ENCODE measurements at regions not wholly inside any gene's neighbourhood (a gene's known extent, or its start where the extent isn't known, plus 50 kb on each side); places are given as distances from the start of the nearest gene placed in this dataset.
A peak's percentile ranks its signal among the peaks of the same experiment; 100 is the strongest.

DNA sequence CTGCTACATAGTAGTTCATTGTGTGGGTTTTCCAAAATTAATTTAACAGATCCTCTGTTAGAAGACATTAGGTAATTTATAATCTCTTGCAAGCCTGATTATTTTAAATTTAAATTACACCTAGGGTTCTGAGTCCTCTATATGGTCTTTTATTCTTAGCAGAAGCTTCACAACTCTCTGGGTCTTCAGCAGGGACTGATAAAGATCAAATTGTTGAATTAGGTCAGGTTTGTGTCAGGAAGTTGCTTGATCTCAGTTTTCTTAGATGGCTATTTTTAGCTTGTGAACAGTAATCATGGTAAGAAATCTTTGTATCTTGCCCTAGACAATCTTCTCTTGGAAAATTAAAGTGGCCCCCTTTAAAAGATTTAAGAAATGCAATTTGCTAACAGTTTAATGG, 183.1 kb upstream of the HDAC9 start:
- TF ChIP-seq ARNT (IDR thresholded peaks at IDR 0.05): no peak
- TF ChIP-seq FOXM1 (IDR thresholded peaks at IDR 0.05; ENCODE audit: borderline replicate concordance): no peak
- DNase-seq (ENCODE audit: extremely low spot score): no peak
- ChIA-PET CTCF (no interaction called here), POLR2A (no interaction called here)

GRCh38 chr7:18313965-18314364, 181.6 kb upstream of the HDAC9 start:
- POLR2A ChIA-PET: no interaction called here
- no peak for TF ChIP-seq SP1 (IDR thresholded peaks at IDR 0.05)
- no peak for DNase-seq (ENCODE audit: extremely low spot score)
- CTCF ChIA-PET: no interaction called here

DNA sequence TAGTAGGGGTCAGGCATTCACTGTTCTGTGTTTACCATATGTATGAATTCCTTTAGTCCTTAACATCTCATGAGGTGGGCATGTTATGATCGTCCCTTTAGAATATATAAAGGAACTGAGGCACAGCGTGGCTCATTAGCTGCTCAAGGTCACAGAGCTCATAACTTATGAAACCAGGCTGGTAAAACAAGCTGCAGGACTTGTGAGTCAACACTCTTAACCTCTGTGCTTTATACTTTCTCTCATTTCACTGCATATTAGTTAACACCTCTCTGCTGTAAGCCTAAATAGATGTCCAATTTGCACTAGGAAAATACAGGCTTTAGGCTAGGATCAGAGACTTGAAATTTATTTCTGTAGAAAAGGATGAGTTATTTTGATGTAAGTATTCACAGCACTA, 180.3 kb upstream of the HDAC9 start:
- POLR2A ChIA-PET: no interaction called here
- DNase-seq (ENCODE audit: extremely low spot score): no peak
- CTCF ChIA-PET: no interaction called here
- TF ChIP-seq HDGF (IDR thresholded peaks at IDR 0.05; ENCODE audit: borderline replicate concordance): no peak
- no peak for TF ChIP-seq SUZ12 (IDR thresholded peaks at IDR 0.05)
- no peak for TF ChIP-seq ZNF384 (IDR thresholded peaks at IDR 0.05)
- TF ChIP-seq L3MBTL2 (conservative IDR thresholded peaks at IDR 0.05): no peak
- no peak for TF ChIP-seq SP1 (IDR thresholded peaks at IDR 0.05)
- TF ChIP-seq FOXK2 (IDR thresholded peaks at IDR 0.05): no peak
- TF ChIP-seq FOXM1 (IDR thresholded peaks at IDR 0.05; ENCODE audit: borderline replicate concordance): no peak
- no peak for TF ChIP-seq TARDBP (IDR thresholded peaks at IDR 0.05)
- TF ChIP-seq CTBP1 (IDR thresholded peaks at IDR 0.05; ENCODE audit: borderline replicate concordance): no peak
- TF ChIP-seq NFRKB (IDR thresholded peaks at IDR 0.05): no peak

DNA sequence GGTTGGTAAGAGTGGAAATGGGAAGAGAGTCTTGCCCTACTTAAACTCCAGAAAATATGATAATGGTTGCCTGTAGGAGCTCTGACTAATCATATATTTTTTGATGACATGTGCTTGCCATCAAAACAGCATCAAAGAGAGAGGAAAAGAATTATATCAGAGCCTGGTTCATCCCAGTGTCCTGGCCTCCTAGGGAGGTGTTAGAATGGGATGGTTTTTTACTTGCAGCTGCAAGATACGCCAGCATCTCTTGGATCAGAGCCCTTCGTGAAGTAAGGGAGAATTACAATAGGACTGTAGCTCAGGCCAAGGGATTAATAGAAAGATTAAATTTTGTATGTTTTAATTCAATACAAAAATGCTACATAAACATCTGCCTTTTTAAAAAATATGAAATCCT, 177.6 kb upstream of the HDAC9 start:
- TF ChIP-seq NFRKB (IDR thresholded peaks at IDR 0.05): no peak
- no peak for TF ChIP-seq FOXM1 (IDR thresholded peaks at IDR 0.05; ENCODE audit: borderline replicate concordance)
- no peak for TF ChIP-seq ARNT (IDR thresholded peaks at IDR 0.05)
- TF ChIP-seq TARDBP (IDR thresholded peaks at IDR 0.05): no peak
- TF ChIP-seq BHLHE40 (IDR thresholded peaks at IDR 0.05; ENCODE audit: borderline replicate concordance): no peak
- TF ChIP-seq LEF1 (IDR thresholded peaks at IDR 0.05; ENCODE audit: borderline replicate concordance): no peak
- TF ChIP-seq ZNF384 (IDR thresholded peaks at IDR 0.05): no peak
- TF ChIP-seq HDGF (IDR thresholded peaks at IDR 0.05; ENCODE audit: borderline replicate concordance): no peak
- TF ChIP-seq FOXK2 (IDR thresholded peaks at IDR 0.05): no peak
- no peak for TF ChIP-seq FOXA1 (IDR thresholded peaks at IDR 0.05)
- no peak for TF ChIP-seq L3MBTL2 (conservative IDR thresholded peaks at IDR 0.05)
- no peak for TF ChIP-seq PKNOX1 (IDR thresholded peaks at IDR 0.05)
- TF ChIP-seq SUZ12 (IDR thresholded peaks at IDR 0.05): no peak
- no peak for TF ChIP-seq ELF4 (IDR thresholded peaks at IDR 0.05)
- ChIA-PET CTCF (no interaction called here), POLR2A (no interaction called here)
- DNase-seq (ENCODE audit: extremely low spot score): no peak

- ChIA-PET CTCF (no interaction called here), POLR2A (no interaction called here)
- no peak for TF ChIP-seq LEF1 (IDR thresholded peaks at IDR 0.05; ENCODE audit: borderline replicate concordance)
- no peak for TF ChIP-seq ZNF384 (IDR thresholded peaks at IDR 0.05)
- no peak for TF ChIP-seq FOXM1 (IDR thresholded peaks at IDR 0.05; ENCODE audit: borderline replicate concordance)
- no peak for TF ChIP-seq PKNOX1 (IDR thresholded peaks at IDR 0.05)
- no peak for TF ChIP-seq ARNT (IDR thresholded peaks at IDR 0.05)
- no peak for TF ChIP-seq BHLHE40 (IDR thresholded peaks at IDR 0.05; ENCODE audit: borderline replicate concordance)
- TF ChIP-seq HDGF (IDR thresholded peaks at IDR 0.05; ENCODE audit: borderline replicate concordance): no peak
- no peak for TF ChIP-seq TARDBP (IDR thresholded peaks at IDR 0.05)
- TF ChIP-seq L3MBTL2 (conservative IDR thresholded peaks at IDR 0.05): no peak
- no peak for TF ChIP-seq CTBP1 (IDR thresholded peaks at IDR 0.05; ENCODE audit: borderline replicate concordance)
- no peak for TF ChIP-seq NFRKB (IDR thresholded peaks at IDR 0.05)
- TF ChIP-seq SUZ12 (IDR thresholded peaks at IDR 0.05): no peak
- no peak for TF ChIP-seq FOXK2 (IDR thresholded peaks at IDR 0.05)
- TF ChIP-seq SP1 (IDR thresholded peaks at IDR 0.05): no peak
- TF ChIP-seq FOXA1 (IDR thresholded peaks at IDR 0.05): no peak
- TF ChIP-seq ELF4 (IDR thresholded peaks at IDR 0.05): no peak
- DNase-seq (ENCODE audit: extremely low spot score): no peak
Measured at GRCh38 chr7:18320422-18320821, 175.1 kb upstream of the HDAC9 start.

- ChIA-PET POLR2A (no interaction called here), CTCF (interaction anchor here (0.5 kb wide), 1 partner anchor 612 kb away, joined by 4 read pairs; no protein-coding TSS in a partner anchor)
- no peak for TF ChIP-seq NFRKB (IDR thresholded peaks at IDR 0.05)
- DNase-seq (ENCODE audit: extremely low spot score): peak; percentile 17
Measured at GRCh38 chr7:18320971-18321567, 174.5 kb upstream of the HDAC9 start.

GRCh38 chr7:18330548-18330947, 165.0 kb upstream of the HDAC9 start:
- ChIA-PET POLR2A (no interaction called here), CTCF (no interaction called here)
- no peak for DNase-seq (ENCODE audit: extremely low spot score)
- no peak for TF ChIP-seq NFRKB (IDR thresholded peaks at IDR 0.05)
- TF ChIP-seq L3MBTL2 (conservative IDR thresholded peaks at IDR 0.05): no peak
- no peak for TF ChIP-seq ARNT (IDR thresholded peaks at IDR 0.05)
- TF ChIP-seq TARDBP (IDR thresholded peaks at IDR 0.05): no peak
- TF ChIP-seq CTBP1 (IDR thresholded peaks at IDR 0.05; ENCODE audit: borderline replicate concordance): no peak
- TF ChIP-seq FOXA1 (IDR thresholded peaks at IDR 0.05): no peak
- no peak for TF ChIP-seq FOXM1 (IDR thresholded peaks at IDR 0.05; ENCODE audit: borderline replicate concordance)
- TF ChIP-seq ZNF384 (IDR thresholded peaks at IDR 0.05): no peak
- TF ChIP-seq LEF1 (IDR thresholded peaks at IDR 0.05; ENCODE audit: borderline replicate concordance): no peak
- TF ChIP-seq SP1 (IDR thresholded peaks at IDR 0.05): no peak
- TF ChIP-seq ELF4 (IDR thresholded peaks at IDR 0.05): no peak
- TF ChIP-seq HDGF (IDR thresholded peaks at IDR 0.05; ENCODE audit: borderline replicate concordance): no peak
- TF ChIP-seq BHLHE40 (IDR thresholded peaks at IDR 0.05; ENCODE audit: borderline replicate concordance): no peak
- TF ChIP-seq FOXK2 (IDR thresholded peaks at IDR 0.05): no peak
- TF ChIP-seq SUZ12 (IDR thresholded peaks at IDR 0.05): no peak
